ENCODE measurements at regions not wholly inside any gene's neighbourhood (a gene's known extent, or its start where the extent isn't known, plus 50 kb on each side); places are given as distances from the start of the nearest gene placed in this dataset.

- TF ChIP-seq, protein P1, sequence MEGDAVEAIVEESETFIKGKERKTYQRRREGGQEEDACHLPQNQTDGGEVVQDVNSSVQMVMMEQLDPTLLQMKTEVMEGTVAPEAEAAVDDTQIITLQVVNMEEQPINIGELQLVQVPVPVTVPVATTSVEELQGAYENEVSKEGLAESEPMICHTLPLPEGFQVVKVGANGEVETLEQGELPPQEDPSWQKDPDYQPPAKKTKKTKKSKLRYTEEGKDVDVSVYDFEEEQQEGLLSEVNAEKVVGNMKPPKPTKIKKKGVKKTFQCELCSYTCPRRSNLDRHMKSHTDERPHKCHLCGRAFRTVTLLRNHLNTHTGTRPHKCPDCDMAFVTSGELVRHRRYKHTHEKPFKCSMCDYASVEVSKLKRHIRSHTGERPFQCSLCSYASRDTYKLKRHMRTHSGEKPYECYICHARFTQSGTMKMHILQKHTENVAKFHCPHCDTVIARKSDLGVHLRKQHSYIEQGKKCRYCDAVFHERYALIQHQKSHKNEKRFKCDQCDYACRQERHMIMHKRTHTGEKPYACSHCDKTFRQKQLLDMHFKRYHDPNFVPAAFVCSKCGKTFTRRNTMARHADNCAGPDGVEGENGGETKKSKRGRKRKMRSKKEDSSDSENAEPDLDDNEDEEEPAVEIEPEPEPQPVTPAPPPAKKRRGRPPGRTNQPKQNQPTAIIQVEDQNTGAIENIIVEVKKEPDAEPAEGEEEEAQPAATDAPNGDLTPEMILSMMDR (IDR thresholded peaks at IDR 0.05): no peak
- ATAC-seq (ENCODE audit: poor library complexity) (no peak), DNase-seq (no peak)
- Mint-ChIP-seq H3K4me1 (ENCODE audit: low read depth) (no peaks in the 10 kb centered on the region), H3K27ac (no peak overlapping the region), H3K4me3 (no peak overlapping the region), H3K27me3 (peaks cover 10% of the 10 kb centered on the region), H3K36me3 (ENCODE audit: low read depth) (no peaks in the 10 kb centered on the region), H3K9me3 (no peaks in the 10 kb centered on the region)
- Histone ChIP-seq H3K27ac (ENCODE audit: low read depth in 1 of 2, low read length in 2 of 2) (no peak overlapping the region), H3K36me3 (ENCODE audit: insufficient read depth, low read length) (no peaks in the 10 kb centered on the region), H3K4me3 (ENCODE audit: low read length) (no peak overlapping the region), H3K9me3 (ENCODE audit: control insufficient read depth in 1 of 2, insufficient read depth in 1 of 2, low read length in 2 of 2) (peaks cover 0 to 6% of the 10 kb centered on the region in 2 experiments), H3K27me3 (ENCODE audit: control insufficient read depth in 1 of 2, insufficient read depth in 2 of 2, low read length in 2 of 2) (peaks cover 0 to 2% of the 10 kb centered on the region in 2 experiments), H3K4me1 (ENCODE audit: insufficient read depth, low read length) (no peaks in the 10 kb centered on the region)
- POLR2A ChIA-PET: no interaction called here
- CTCF ChIA-PET: no interaction called here
- intact Hi-C loops (cut with DNase I, micrococcal nuclease): no loop called here
Observed at GRCh38 chr2:15729709-15730544, 138.3 kb downstream of the DDX1 start.

- Histone ChIP-seq H3K27ac (ENCODE audit: low read depth in 1 of 2, low read length in 2 of 2) (no peak overlapping the region), H3K36me3 (ENCODE audit: insufficient read depth, low read length) (no peaks in the 10 kb centered on the region), H3K9me3 (ENCODE audit: control insufficient read depth in 1 of 2, insufficient read depth in 1 of 2, low read length in 2 of 2) (peaks cover 0 to 6% of the 10 kb centered on the region in 2 experiments), H3K4me3 (ENCODE audit: low read length) (no peak overlapping the region), H3K27me3 (ENCODE audit: control insufficient read depth in 1 of 2, insufficient read depth in 2 of 2, low read length in 2 of 2) (no peaks in the 10 kb centered on the region), H3K4me1 (ENCODE audit: insufficient read depth, low read length) (no peaks in the 10 kb centered on the region)
- H3K27ac Mint-ChIP-seq: no peak overlapping the region
- CTCF ChIA-PET: no interaction called here
- no peaks in the 10 kb centered on the region for H3K36me3 Mint-ChIP-seq (ENCODE audit: low read depth)
- DNase-seq (no peak), ATAC-seq (ENCODE audit: poor library complexity) (no peak)
- no peak overlapping the region for H3K4me3 Mint-ChIP-seq
- POLR2A ChIA-PET: no interaction called here
- intact Hi-C loops (cut with DNase I, micrococcal nuclease): no loop called here
- H3K9me3 Mint-ChIP-seq: no peaks in the 10 kb centered on the region
- TF ChIP-seq, protein P1 (IDR thresholded peaks at IDR 0.05): no peak
- H3K4me1 Mint-ChIP-seq (ENCODE audit: low read depth): no peaks in the 10 kb centered on the region
- H3K27me3 Mint-ChIP-seq: peaks cover 13% of the 10 kb centered on the region
Observed at GRCh38 chr2:15730545-15731212, 139.0 kb downstream of the DDX1 start.

DNA sequence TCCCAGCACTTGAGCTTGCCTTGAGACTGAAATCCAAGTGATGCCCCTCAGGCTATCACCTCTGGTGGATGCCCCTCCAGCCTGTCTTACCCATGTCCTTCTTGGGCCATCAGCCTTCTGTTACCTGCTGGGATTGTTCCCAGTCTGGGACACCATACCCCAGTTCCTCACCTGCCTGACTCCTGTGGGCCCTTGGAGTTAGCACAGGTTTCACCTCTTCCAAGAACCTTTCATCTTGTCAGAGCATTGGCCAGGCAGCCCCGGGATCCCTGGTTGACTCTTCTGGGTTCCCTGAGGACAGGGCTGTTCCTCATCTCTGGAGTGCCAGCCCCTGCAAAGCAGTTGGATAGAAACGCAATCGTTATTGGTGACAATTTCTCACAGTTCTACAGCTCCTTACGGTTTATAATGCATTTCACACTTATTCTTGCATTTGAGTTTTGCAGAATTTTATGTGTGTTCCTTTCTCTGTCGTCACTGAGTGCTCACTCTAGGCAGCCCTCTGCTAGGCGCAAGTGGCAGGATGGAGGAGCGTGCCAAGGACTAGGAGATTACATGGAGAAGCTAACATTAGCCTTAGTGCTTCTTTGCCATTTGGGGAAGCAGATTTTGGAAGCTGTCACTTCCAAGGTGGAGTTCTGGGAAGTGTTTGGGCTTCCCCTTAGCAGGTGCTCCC lies 139.7 kb downstream of the DDX1 start:
- Mint-ChIP-seq H3K4me3 (no peak overlapping the region), H3K36me3 (ENCODE audit: low read depth) (no peaks in the 10 kb centered on the region), H3K4me1 (ENCODE audit: low read depth) (no peaks in the 10 kb centered on the region), H3K9me3 (no peaks in the 10 kb centered on the region), H3K27ac (no peak overlapping the region), H3K27me3 (peaks cover 15% of the 10 kb centered on the region)
- ChIA-PET POLR2A (no interaction called here), CTCF (no interaction called here)
- H3K27me3 ChIP-seq (ENCODE audit: control insufficient read depth in 1 of 2, insufficient read depth in 2 of 2, low read length in 2 of 2): no peaks in the 10 kb centered on the region
- H3K4me1 ChIP-seq (ENCODE audit: insufficient read depth, low read length): no peaks in the 10 kb centered on the region
- H3K9me3 ChIP-seq (ENCODE audit: control insufficient read depth in 1 of 2, insufficient read depth in 1 of 2, low read length in 2 of 2): peaks cover 0 to 6% of the 10 kb centered on the region in 2 experiments
- intact Hi-C loops (cut with DNase I, micrococcal nuclease): no loop called here
- ATAC-seq (ENCODE audit: poor library complexity): no peak
- H3K27ac ChIP-seq (ENCODE audit: low read depth in 1 of 2, low read length in 2 of 2): no peak overlapping the region
- TF ChIP-seq, protein P1 (IDR thresholded peaks at IDR 0.05): no peak
- DNase-seq: no peak
- no peaks in the 10 kb centered on the region for H3K36me3 ChIP-seq (ENCODE audit: insufficient read depth, low read length)
- H3K4me3 ChIP-seq (ENCODE audit: low read length): no peak overlapping the region
